GM10266 (cell line): ENCODE measurements at regions not wholly inside any gene's neighbourhood (a gene's known extent, or its start where the extent isn't known, plus 50 kb on each side); places are given as distances from the start of the nearest gene placed in this dataset.

ENCODE experiments used
- DNase-seq: peaks from one replicate; pipeline ENCODE4 v3.0.0; 2012; ENCODE audit errors: extremely low spot score
- CTCF ChIP-seq: IDR thresholded peaks from 2 replicates; pipeline ENCODE4 v1.5.1; 2012; ENCODE audit warnings: mild to moderate bottlenecking, low read depth; ENCODE audit not compliant: control insufficient read depth, insufficient read depth; ENCODE audit errors: missing control alignments

DNA sequence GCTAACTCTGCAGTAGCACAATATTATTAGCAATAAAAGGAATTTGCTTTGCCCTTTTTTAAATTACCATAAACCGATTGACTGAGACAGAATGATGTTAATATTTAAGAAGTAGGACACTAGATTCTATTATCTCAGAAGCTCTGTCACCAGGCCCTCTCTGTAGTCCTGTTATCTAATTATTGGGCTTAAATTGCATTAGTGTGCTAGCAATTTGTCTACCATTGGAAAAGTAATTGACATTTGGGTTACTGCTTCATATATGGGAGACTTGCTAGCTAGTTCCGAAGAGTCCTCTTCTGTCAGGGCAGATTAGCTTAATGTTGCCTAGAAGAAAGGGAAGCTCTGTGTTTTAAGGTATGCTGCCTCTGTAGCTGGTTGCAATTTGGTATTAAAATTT lies 1107.3 kb upstream of the EEF2KMT start:
- DNase-seq: no peak
- no peak for TF ChIP-seq CTCF

GRCh38 chr16:6200861-6201260 lies 1103.3 kb upstream of the EEF2KMT start:
- no peak for DNase-seq
- TF ChIP-seq CTCF: no peak

DNA sequence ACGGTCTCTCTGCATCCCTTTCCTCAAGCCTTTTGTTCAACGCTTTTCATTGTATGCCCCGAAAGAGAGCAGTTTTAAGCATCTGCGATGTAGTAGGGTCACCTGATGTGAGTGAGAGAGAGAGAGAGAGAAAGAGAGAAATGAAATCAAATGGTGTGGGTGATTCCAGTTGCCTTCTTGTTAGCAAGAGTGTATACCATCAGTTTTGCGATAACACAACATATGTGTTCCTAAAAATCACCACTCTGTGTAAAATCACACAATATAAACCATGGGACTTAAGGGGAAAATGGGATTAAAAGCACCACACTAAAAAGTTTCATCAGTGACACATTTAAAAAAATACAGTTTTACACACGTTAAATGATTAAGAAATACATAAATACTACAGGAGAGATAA lies 1102.7 kb upstream of the EEF2KMT start:
- no peak for DNase-seq
- no peak for TF ChIP-seq CTCF

GRCh38 chr16:6195966-6196365 lies 1098.4 kb upstream of the EEF2KMT start:
- DNase-seq: no peak
- TF ChIP-seq CTCF: no peak

DNA sequence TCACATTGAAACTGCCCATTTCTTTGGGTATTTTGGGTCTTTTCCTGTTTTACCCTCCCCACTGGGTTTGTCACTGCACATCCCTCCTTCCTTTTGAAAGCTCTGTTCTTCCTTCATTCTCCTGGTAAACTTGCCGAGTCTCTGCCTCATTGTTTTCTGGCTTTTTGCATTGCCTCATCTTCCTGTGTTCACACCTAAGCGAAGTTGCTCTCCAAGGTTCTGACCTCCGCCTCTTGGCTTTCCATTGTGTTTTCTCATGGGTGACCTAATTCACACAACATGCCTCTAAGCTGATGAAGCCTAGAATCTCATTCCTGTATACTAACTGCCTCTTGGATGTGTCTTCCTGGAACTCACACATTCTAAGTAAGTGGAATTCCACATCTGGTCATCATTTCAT lies 1096.1 kb upstream of the EEF2KMT start:
- TF ChIP-seq CTCF: no peak
- no peak for DNase-seq

GRCh38 chr16:6192984-6193383 lies 1095.4 kb upstream of the EEF2KMT start:
- no peak for TF ChIP-seq CTCF
- no peak for DNase-seq

DNA sequence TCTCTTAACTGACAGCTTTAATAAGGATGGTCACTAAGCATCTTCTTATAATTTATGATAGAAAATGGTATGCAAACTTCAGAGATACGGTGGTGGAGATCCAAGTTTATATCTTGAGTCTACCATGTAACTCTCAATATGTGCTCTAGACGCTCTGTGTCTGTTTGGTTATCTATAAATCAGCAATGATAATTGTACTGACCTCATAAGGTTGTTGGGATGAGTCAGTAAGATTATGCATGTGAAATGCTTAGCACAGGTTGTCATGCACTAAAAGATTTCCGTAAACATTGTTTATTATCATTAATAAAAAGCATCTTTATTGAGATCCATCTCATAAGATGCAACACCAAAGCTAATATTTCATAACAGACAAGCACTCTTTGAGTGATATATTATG lies 1094.9 kb upstream of the EEF2KMT start:
- no peak for DNase-seq
- TF ChIP-seq CTCF: no peak
